CD14-positive monocyte (primary cell): ENCODE measurements at regions not wholly inside any gene's neighbourhood (a gene's known extent, or its start where the extent isn't known, plus 50 kb on each side); places are given as distances from the start of the nearest gene placed in this dataset.

Experiments used
- DNase-seq, 3 donors: peaks; one replicate each; pipeline ENCODE4 v3.0.0-alpha.2; 2011 to 2022
- H2AFZ ChIP-seq: 2 replicates; pipeline ENCODE4 v1.6.0; 2012; ENCODE audit warnings: mild to moderate bottlenecking, low read depth, low read length, inconsistent platforms; ENCODE audit not compliant: insufficient read depth, poor library complexity, severe bottlenecking
- H3K27ac ChIP-seq, 2 donors: 1 replicate in 1 of 2; 2 replicates in 1 of 2; pipeline ENCODE4 v1.5.1; 2012 to 2013; ENCODE audit warnings: low read length in 2 of 2, control low read depth in 1 of 2, inconsistent platforms in 1 of 2, low read depth in 1 of 2, mild to moderate bottlenecking in 1 of 2
- H3K27me3 ChIP-seq, 2 donors: one replicate each; pipeline versions ENCODE4 v1.6.0 to v1.6.1; 2011 to 2013; ENCODE audit warnings: low read length in 2 of 2; ENCODE audit not compliant: control insufficient read depth in 2 of 2, insufficient read depth in 2 of 2
- H3K36me3 ChIP-seq, 2 donors: replicated peaks in 1 of 2; 1 replicate in 1 of 2; 2 replicates in 1 of 2; pipeline versions ENCODE4 v1.5.1 to v1.6.1; 2012 to 2013; ENCODE audit warnings: low read length in 2 of 2, control low read depth in 1 of 2, inconsistent platforms in 1 of 2, mild to moderate bottlenecking in 1 of 2; ENCODE audit not compliant: insufficient read depth in 2 of 2, control insufficient read depth in 1 of 2
- H3K4me1 ChIP-seq, 2 donors: 1 replicate in 1 of 2; 2 replicates in 1 of 2; pipeline versions ENCODE4 v1.5.1 to v1.6.1; 2012 to 2013; ENCODE audit warnings: low read length in 2 of 2, control low read depth in 1 of 2, inconsistent platforms in 1 of 2, mild to moderate bottlenecking in 1 of 2, moderate library complexity in 1 of 2; ENCODE audit not compliant: insufficient read depth in 2 of 2, control insufficient read depth in 1 of 2
- H3K4me2 ChIP-seq: replicated peaks from 2 replicates; pipeline ENCODE3; 2012; ENCODE audit warnings: low read length, moderate library complexity, mild to moderate bottlenecking; ENCODE audit not compliant: poor library complexity, severe bottlenecking; ENCODE audit errors: extremely low read depth
- H3K4me3 ChIP-seq, 3 experiments: fragments of 200-600 bp in 1 of 3; sonication (generic) in 1 of 3; replicated peaks in 1 of 3; 1 replicate in 2 of 3; 2 replicates in 1 of 3; pipeline ENCODE4 v1.5.1; 2011 to 2013; ENCODE audit warnings: low read length in 3 of 3, mild to moderate bottlenecking in 3 of 3, control low read depth in 2 of 3, low read depth in 2 of 3, inconsistent platforms in 1 of 3, moderate library complexity in 1 of 3
- H3K79me2 ChIP-seq: 2 replicates; pipeline ENCODE4 v1.6.0; 2012; ENCODE audit warnings: mild to moderate bottlenecking, control low read depth, inconsistent platforms, low read length, moderate library complexity; ENCODE audit not compliant: insufficient read depth
- H3K9ac ChIP-seq: 2 replicates; pipeline ENCODE4 v1.6.0; 2017; ENCODE audit warnings: low read length, mild to moderate bottlenecking; ENCODE audit not compliant: insufficient read depth, poor library complexity, severe bottlenecking
- H3K9me3 ChIP-seq, 2 donors: replicated peaks in 1 of 2; 1 replicate in 1 of 2; 2 replicates in 1 of 2; pipeline versions ENCODE4 v1.5.1 to v1.6.1; 2012 to 2013; ENCODE audit warnings: low read length in 2 of 2, control low read depth in 1 of 2; ENCODE audit not compliant: control insufficient read depth in 1 of 2, insufficient read depth in 1 of 2
- H4K20me1 ChIP-seq: 2 replicates; pipeline ENCODE4 v1.6.0; 2012; ENCODE audit warnings: mild to moderate bottlenecking, low read length, control low read depth, moderate library complexity; ENCODE audit not compliant: insufficient read depth
- H3K27ac Mint-ChIP-seq, 7 donors: one replicate each; pipeline ENCODE4 v1.8.0; 2020; ENCODE audit warnings: mild to moderate bottlenecking in 7 of 7, mixed read lengths in 7 of 7, moderate library complexity in 6 of 7, inconsistent platforms in 2 of 7
- H3K27me3 Mint-ChIP-seq, 3 donors: one replicate each; pipeline ENCODE4 v1.8.0; 2021 to 2022; ENCODE audit warnings: low read depth in 3 of 3, mild to moderate bottlenecking in 3 of 3, mixed read lengths in 3 of 3, moderate library complexity in 3 of 3, inconsistent platforms in 1 of 3
- H3K36me3 Mint-ChIP-seq, 2 donors: one replicate each; pipeline ENCODE4 v1.8.0; 2020; ENCODE audit warnings: mixed read lengths in 2 of 2, inconsistent platforms in 1 of 2, mild to moderate bottlenecking in 1 of 2
- H3K4me1 Mint-ChIP-seq: one replicate; pipeline ENCODE4 v1.8.0; 2020; ENCODE audit warnings: mild to moderate bottlenecking, mixed read lengths
- H3K4me3 Mint-ChIP-seq, 2 donors: one replicate each; pipeline ENCODE4 v1.8.0; 2020; ENCODE audit warnings: mild to moderate bottlenecking in 2 of 2, mixed read lengths in 2 of 2, moderate library complexity in 1 of 2
- H3K9me3 Mint-ChIP-seq, 7 donors: one replicate each; pipeline ENCODE4 v1.8.0; 2020 to 2022; ENCODE audit warnings: mixed read lengths in 7 of 7, mild to moderate bottlenecking in 6 of 7, moderate library complexity in 6 of 7, inconsistent platforms in 2 of 7
- WGBS: methylation state at CpG from one replicate; pipeline ENCODE4 v1.1.5; 2013; ENCODE audit warnings: missing lambda C conversion rate; ENCODE audit not compliant: insufficient coverage; 5-methylcytosine and 5-hydroxymethylcytosine counted together
- intact Hi-C, 2 donors: fragments of 100-400 bp; cut with micrococcal nuclease; formaldehyde crosslinking; loops; one replicate each; pipeline versions ENCODE4 v1.15.0 to v1.15.1; 2023
- TF ChIP-seq, protein P1 (sequence below): fragments of 200-600 bp; IDR thresholded peaks from one replicate; pipeline ENCODE4 v1.8.0; 2022; ENCODE audit warnings: antibody characterized with exemption, mild to moderate bottlenecking

DNA sequence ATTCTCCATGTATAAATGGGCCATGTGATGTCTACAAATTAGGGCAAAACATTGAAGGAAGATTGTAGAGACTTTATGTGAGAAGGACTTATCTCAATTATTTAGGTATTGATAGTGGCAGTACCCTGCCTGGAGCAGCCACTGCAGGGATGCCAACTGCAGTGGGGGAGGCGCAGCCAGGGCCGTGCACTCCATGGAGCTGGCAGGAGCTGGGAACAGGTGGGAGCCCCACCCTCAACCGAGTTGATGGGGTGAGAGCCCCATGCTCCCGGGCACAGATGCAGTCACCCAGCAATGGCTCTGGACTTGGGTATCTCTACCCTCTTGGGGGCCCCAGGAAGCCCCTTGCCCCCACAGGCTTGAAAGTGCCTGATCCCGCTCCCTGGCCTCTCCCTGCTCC, 564.3 kb downstream of the SLC4A3 start:
- DNase-seq: no peak
- H3K27me3 ChIP-seq: no peaks in the 10 kb centered on the region
- WGBS: 84% methylated on average over 4 of the region's 5 CpGs
- no peak overlapping the region for H3K4me2 ChIP-seq
- peaks cover 10 to 25% of the 10 kb centered on the region in 2 donors for H3K9me3 ChIP-seq
- TF ChIP-seq, protein P1, sequence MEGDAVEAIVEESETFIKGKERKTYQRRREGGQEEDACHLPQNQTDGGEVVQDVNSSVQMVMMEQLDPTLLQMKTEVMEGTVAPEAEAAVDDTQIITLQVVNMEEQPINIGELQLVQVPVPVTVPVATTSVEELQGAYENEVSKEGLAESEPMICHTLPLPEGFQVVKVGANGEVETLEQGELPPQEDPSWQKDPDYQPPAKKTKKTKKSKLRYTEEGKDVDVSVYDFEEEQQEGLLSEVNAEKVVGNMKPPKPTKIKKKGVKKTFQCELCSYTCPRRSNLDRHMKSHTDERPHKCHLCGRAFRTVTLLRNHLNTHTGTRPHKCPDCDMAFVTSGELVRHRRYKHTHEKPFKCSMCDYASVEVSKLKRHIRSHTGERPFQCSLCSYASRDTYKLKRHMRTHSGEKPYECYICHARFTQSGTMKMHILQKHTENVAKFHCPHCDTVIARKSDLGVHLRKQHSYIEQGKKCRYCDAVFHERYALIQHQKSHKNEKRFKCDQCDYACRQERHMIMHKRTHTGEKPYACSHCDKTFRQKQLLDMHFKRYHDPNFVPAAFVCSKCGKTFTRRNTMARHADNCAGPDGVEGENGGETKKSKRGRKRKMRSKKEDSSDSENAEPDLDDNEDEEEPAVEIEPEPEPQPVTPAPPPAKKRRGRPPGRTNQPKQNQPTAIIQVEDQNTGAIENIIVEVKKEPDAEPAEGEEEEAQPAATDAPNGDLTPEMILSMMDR: no peak
- H3K4me1 ChIP-seq: no peaks in the 10 kb centered on the region
- intact Hi-C loops: no loop called here
- no peak overlapping the region for H3K27ac ChIP-seq
- no peaks in the 10 kb centered on the region for H3K36me3 ChIP-seq
- no peaks in the 10 kb centered on the region for H3K79me2 ChIP-seq
- no peaks in the 10 kb centered on the region for H3K27me3 Mint-ChIP-seq
- no peak overlapping the region for H3K27ac Mint-ChIP-seq
- H3K4me3 Mint-ChIP-seq: no peak overlapping the region
- no peaks in the 10 kb centered on the region for H3K36me3 Mint-ChIP-seq
- H2AFZ ChIP-seq: no peak overlapping the region
- H3K9me3 Mint-ChIP-seq: peaks cover 2 to 15% (median 6%) of the 10 kb centered on the region in 7 donors
- H3K9ac ChIP-seq: no peak overlapping the region
- H3K4me1 Mint-ChIP-seq: no peaks in the 10 kb centered on the region
- no peaks in the 10 kb centered on the region for H4K20me1 ChIP-seq
- no peak overlapping the region for H3K4me3 ChIP-seq

DNA sequence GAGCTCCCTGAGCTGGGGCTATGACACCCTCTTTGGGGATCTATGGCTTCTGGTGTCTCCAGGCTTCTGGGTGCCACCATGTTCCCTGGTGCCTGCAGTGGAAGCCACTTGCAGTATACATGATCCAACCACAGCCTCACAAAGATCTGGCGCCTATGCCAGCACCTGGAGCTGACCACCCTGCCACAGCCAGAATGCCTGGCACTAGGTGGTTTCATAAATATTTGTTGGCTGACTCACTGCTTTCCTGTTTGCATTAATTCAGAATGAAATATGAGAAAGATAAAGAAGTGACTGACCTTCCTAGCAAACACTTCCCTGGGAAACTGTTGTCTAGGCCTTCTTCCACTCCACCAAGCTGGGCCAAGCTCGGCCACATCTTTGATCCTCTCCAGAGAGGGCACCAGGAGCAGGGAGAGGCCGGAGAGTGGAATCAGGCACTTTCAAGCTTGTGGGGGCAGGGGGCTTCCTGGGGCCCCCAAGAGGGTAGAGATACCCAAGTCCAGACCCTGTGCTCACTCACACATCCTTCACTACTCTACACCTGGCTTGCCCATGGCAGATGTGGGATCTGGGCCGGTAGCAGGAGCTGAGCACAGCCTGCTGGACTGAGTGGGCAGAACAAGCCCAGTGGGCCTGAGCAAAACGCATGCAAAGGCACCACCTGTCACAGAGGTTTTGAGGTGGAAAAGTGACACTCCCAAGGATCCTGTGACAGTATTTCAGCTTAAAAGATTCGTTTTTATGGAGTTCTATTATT, 565.7 kb downstream of the SLC4A3 start:
- H3K9ac ChIP-seq: no peak overlapping the region
- Mint-ChIP-seq H3K36me3 (no peaks in the 10 kb centered on the region), H3K27me3 (no peaks in the 10 kb centered on the region), H3K4me3 (no peak overlapping the region), H3K4me1 (no peaks in the 10 kb centered on the region), H3K27ac (no peak overlapping the region), H3K9me3 (peaks cover 2 to 18% (median 7%) of the 10 kb centered on the region in 7 donors)
- no peak overlapping the region for H3K27ac ChIP-seq
- peaks cover 12 to 25% of the 10 kb centered on the region in 2 donors for H3K9me3 ChIP-seq
- intact Hi-C loops: no loop called here
- H3K36me3 ChIP-seq: no peaks in the 10 kb centered on the region
- H3K4me3 ChIP-seq: no peak overlapping the region
- no peaks in the 10 kb centered on the region for H4K20me1 ChIP-seq
- no peaks in the 10 kb centered on the region for H3K27me3 ChIP-seq
- H3K4me1 ChIP-seq: no peaks in the 10 kb centered on the region
- H3K79me2 ChIP-seq: no peaks in the 10 kb centered on the region
- no peak overlapping the region for H2AFZ ChIP-seq
- H3K4me2 ChIP-seq: no peak overlapping the region
- WGBS: 100% methylated on average over 2 of the region's 6 CpGs
- DNase-seq: no peak
- TF ChIP-seq, protein P1: no peak
